Suprapubic skin (tissue), 4 donors: ENCODE measurements at regions not wholly inside any gene's neighbourhood (a gene's known extent, or its start where the extent isn't known, plus 50 kb on each side); places are given as distances from the start of the nearest gene placed in this dataset.

Experiments used
- DNase-seq, 2 donors: peaks; one replicate each; pipeline ENCODE4 v3.0.0-alpha.2; 2019; ENCODE audit warnings: low spot score in 2 of 2
- H3K27ac ChIP-seq: fragments of 200-600 bp; sonication (generic); one replicate; pipeline ENCODE4 v1.5.1; 2019
- H3K27me3 ChIP-seq: fragments of 200-600 bp; sonication (generic); one replicate; pipeline ENCODE4 v1.5.1; 2019
- H3K36me3 ChIP-seq: fragments of 200-600 bp; sonication (generic); one replicate; pipeline ENCODE4 v1.5.1; 2019
- H3K4me1 ChIP-seq: fragments of 200-600 bp; sonication (generic); one replicate; pipeline ENCODE4 v1.5.1; 2019
- H3K4me3 ChIP-seq: fragments of 200-600 bp; sonication (generic); one replicate; pipeline ENCODE4 v1.5.1; 2019; ENCODE audit warnings: mild to moderate bottlenecking
- H3K9me3 ChIP-seq: fragments of 200-600 bp; sonication (generic); one replicate; pipeline ENCODE4 v1.5.1; 2019
- EP300 ChIP-seq: sonication (generic); formaldehyde crosslinking; IDR thresholded peaks from one replicate; pipeline ENCODE4 v1.6.1; 2017; ENCODE audit warnings: antibody characterized with exemption
- POLR2A ChIP-seq, 2 donors: fragments of 450-650 bp; IDR thresholded peaks; one replicate each; pipeline ENCODE4 v1.6.1; 2017; ENCODE audit warnings: antibody characterized with exemption in 2 of 2, mild to moderate bottlenecking in 2 of 2, moderate library complexity in 2 of 2
- POLR2AphosphoS5 ChIP-seq, 3 donors: sonication (generic); formaldehyde crosslinking; IDR thresholded peaks; one replicate each; pipeline ENCODE4 v1.6.1; 2017; ENCODE audit warnings: antibody characterized with exemption in 3 of 3
- WGBS: methylation state at CpG from one replicate; pipeline ENCODE4 v1.1.5; 2018; 5-methylcytosine and 5-hydroxymethylcytosine counted together
- TF ChIP-seq, protein P1 (sequence below), 2 donors: fragments of 200-600 bp in 1 of 2; fragments of 450-650 bp in 1 of 2; sonication (generic) in 1 of 2; IDR thresholded peaks; one replicate each; pipeline ENCODE4 v1.5.1; 2016 to 2019; ENCODE audit warnings: antibody characterized with exemption in 2 of 2, mild to moderate bottlenecking in 1 of 2, moderate library complexity in 1 of 2

DNA sequence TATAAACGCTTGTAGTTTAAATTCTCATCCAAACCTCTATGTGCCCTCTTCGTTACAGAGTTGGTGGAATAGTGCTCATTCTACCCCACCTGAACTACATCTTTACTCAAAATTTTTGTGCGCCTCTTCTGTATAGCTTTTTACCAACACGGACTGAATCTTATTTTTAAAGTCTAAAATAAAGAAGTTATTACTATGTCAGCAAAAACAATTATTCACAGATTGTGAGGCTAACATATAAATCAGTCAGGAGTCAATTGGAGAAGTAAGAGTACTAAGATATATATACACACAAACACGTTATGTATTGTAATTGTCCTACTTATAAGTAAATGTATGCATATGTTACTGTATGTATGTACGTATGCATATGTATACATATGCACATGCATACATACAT lies 274.9 kb upstream of the ADGRL4 start:
- Histone ChIP-seq H3K9me3 (no peaks in the 10 kb centered on the region), H3K27ac (no peak overlapping the region), H3K4me3 (no peak overlapping the region), H3K36me3 (no peaks in the 10 kb centered on the region), H3K27me3 (no peaks in the 10 kb centered on the region), H3K4me1 (no peaks in the 10 kb centered on the region)
- DNase-seq, result no peak
- WGBS, result 68% methylated on average over 6 of the region's 6 CpGs
- TF ChIP-seq EP300, result no peak
- no peak for TF ChIP-seq POLR2A (IDR thresholded peaks at IDR 0.05)
- no peak for TF ChIP-seq POLR2AphosphoS5 (IDR thresholded peaks at IDR 0.05)
- TF ChIP-seq, protein P1, sequence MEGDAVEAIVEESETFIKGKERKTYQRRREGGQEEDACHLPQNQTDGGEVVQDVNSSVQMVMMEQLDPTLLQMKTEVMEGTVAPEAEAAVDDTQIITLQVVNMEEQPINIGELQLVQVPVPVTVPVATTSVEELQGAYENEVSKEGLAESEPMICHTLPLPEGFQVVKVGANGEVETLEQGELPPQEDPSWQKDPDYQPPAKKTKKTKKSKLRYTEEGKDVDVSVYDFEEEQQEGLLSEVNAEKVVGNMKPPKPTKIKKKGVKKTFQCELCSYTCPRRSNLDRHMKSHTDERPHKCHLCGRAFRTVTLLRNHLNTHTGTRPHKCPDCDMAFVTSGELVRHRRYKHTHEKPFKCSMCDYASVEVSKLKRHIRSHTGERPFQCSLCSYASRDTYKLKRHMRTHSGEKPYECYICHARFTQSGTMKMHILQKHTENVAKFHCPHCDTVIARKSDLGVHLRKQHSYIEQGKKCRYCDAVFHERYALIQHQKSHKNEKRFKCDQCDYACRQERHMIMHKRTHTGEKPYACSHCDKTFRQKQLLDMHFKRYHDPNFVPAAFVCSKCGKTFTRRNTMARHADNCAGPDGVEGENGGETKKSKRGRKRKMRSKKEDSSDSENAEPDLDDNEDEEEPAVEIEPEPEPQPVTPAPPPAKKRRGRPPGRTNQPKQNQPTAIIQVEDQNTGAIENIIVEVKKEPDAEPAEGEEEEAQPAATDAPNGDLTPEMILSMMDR (IDR thresholded peaks at IDR 0.05), result no peak

DNA sequence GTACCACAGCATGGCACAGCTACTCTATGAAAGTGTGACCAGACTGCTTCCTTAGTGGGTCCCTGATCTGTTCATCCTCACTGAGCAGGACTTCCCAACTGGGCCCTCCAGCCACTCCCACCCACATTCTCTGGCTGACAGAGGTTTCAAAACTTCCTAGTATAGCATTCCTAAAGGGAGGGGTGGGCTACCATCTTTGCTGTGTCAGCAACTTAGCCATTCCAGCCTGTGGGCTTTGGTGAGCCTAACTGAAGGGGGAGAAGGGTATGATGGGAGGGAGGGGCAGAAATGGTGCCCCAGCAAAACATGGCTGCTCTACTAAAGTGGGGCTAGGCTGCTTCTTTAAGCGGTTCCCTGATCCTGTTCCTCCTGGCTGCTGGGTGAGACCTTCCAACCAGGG lies 265.2 kb upstream of the ADGRL4 start:
- DNase-seq, result no peak
- no peaks in the 10 kb centered on the region for H3K36me3 ChIP-seq
- WGBS, result 100% methylated on average over 1 of the region's 1 CpG

DNA sequence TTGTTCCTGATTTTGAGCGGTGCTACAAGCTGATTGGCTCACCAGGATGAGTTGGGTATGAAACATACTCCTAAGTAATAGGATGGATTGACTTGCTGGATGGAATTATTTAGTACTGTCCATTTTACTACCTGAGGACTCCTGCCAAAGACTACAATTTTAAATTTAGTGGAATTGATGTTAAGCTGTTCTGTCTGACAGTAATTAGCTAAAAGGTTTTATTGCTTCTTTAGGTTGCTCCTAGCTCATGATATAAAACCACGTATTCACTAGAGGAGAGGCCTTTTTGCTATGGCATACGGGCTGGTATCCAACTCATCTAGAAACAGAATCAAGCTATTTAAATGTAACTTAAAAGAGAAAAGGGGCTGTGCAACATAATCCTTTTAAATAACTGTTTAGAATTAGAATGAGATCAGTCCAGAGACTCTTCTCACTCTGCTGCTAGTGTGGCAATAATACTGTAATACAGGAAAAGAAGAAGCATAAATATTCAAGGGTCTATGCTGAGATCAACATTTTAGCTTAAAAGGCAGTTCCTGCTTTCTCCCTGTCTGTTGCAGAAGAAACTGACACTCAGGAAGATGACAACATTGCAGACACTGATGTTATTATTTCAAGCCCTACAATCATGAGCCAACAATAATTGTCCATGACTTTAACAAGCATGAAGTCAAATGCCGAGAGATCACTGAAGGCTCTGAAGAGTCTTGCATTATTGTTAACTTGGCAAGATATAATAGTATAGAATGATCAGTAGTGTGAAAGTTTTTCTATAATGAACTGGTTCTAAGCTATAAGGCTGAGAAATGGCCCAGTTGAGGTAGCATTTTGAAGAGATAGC lies 258.7 kb upstream of the ADGRL4 start:
- no peak overlapping the region for H3K27ac ChIP-seq
- no peaks in the 10 kb centered on the region for H3K36me3 ChIP-seq
- DNase-seq, result no peak
- no peaks in the 10 kb centered on the region for H3K4me1 ChIP-seq
- 73% methylated on average over 4 of the region's 4 CpGs for WGBS
- no peak overlapping the region for H3K4me3 ChIP-seq
- H3K27me3 ChIP-seq, result no peaks in the 10 kb centered on the region
- no peak for TF ChIP-seq POLR2A (IDR thresholded peaks at IDR 0.05)
- no peak for TF ChIP-seq EP300
- no peak for TF ChIP-seq POLR2AphosphoS5 (IDR thresholded peaks at IDR 0.05)
- TF ChIP-seq, protein P1 (IDR thresholded peaks at IDR 0.05), result no peak
- no peaks in the 10 kb centered on the region for H3K9me3 ChIP-seq

More for the DNA sequence above, 265.2 kb upstream of the ADGRL4 start:
- H3K4me3 ChIP-seq, result no peak overlapping the region
- H3K27me3 ChIP-seq, result no peaks in the 10 kb centered on the region
- TF ChIP-seq POLR2A (IDR thresholded peaks at IDR 0.05) (no peak), POLR2AphosphoS5 (IDR thresholded peaks at IDR 0.05) (no peak), EP300 (no peak)
- TF ChIP-seq, protein P1 (IDR thresholded peaks at IDR 0.05), result no peak
- H3K4me1 ChIP-seq, result no peaks in the 10 kb centered on the region
- no peak overlapping the region for H3K27ac ChIP-seq
- no peaks in the 10 kb centered on the region for H3K9me3 ChIP-seq

DNA sequence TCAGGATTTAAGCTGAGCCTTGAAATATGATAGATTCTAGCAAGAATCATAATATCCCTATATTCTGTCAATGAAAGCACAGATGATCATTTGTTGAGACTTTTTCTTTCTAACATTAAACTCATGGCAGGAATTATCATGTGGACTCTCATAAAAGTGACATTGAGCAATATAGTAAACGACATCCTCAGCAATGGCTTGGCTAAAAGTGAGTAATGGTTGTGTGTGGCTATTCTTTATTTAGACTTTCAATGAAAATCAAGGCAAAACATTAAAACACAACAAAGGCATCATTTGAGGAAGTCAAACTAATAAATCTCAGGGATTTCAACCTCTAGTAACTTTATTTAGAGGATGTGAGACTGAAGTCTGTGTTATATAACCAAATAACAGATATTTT lies 257.8 kb upstream of the ADGRL4 start:
- no peak overlapping the region for H3K4me3 ChIP-seq
- DNase-seq, result no peak
- 50% methylated on average over 1 of the region's 1 CpG for WGBS
- no peak overlapping the region for H3K27ac ChIP-seq
- no peaks in the 10 kb centered on the region for H3K27me3 ChIP-seq
- H3K4me1 ChIP-seq, result no peaks in the 10 kb centered on the region
- H3K36me3 ChIP-seq, result no peaks in the 10 kb centered on the region
- no peaks in the 10 kb centered on the region for H3K9me3 ChIP-seq
- TF ChIP-seq, protein P1 (IDR thresholded peaks at IDR 0.05), result no peak
- no peak for TF ChIP-seq POLR2AphosphoS5 (IDR thresholded peaks at IDR 0.05)
- TF ChIP-seq EP300, result no peak
- no peak for TF ChIP-seq POLR2A (IDR thresholded peaks at IDR 0.05)

DNA sequence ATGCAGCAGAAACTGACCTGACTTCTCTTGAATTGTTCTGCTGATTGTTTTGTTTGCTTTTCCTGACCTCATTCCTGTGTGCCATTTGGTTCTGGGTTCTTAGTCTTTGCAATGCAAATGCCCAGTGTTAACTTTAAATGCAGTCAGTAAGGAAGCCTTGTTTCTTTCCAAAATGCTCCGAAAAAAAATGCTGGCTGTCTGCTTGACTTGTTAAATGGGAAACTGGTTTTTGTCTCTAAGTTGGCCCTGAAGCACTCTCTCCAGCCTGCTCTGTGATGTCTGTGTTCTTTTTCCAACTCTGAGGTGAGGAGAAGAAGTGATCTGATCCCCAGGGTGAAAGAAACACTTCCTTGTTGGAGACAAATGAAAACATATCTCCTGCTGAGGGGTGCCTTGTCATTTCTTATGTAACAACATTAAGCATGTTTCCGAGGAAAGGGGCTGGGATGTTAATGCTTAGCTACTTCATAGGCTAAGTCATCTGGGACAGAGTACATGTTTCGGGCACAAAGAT lies 256.3 kb upstream of the ADGRL4 start:
- no peak for DNase-seq
- Histone ChIP-seq H3K9me3 (no peaks in the 10 kb centered on the region), H3K27ac (no peak overlapping the region), H3K27me3 (no peaks in the 10 kb centered on the region), H3K4me1 (no peaks in the 10 kb centered on the region), H3K4me3 (no peak overlapping the region), H3K36me3 (no peaks in the 10 kb centered on the region)
- WGBS, result 69% methylated on average over 3 of the region's 3 CpGs
- TF ChIP-seq, protein P1 (IDR thresholded peaks at IDR 0.05), result no peak
- TF ChIP-seq POLR2A (IDR thresholded peaks at IDR 0.05), result no peak
